NCI-H2107 (cell line): ENCODE measurements at regions not wholly inside any gene's neighbourhood (a gene's known extent, or its start where the extent isn't known, plus 50 kb on each side); places are given as distances from the start of the nearest gene placed in this dataset.

ENCODE experiments used
- DNase-seq: peaks from one replicate; lab custom pipeline; 2025; lab: John Stamatoyannopoulos, UW

- DNase-seq = no peak
Observed at GRCh38 chr12:98274430-98275130, 240.8 kb upstream of the TMPO start.

GRCh38 chr12:98275131-98275475, 240.3 kb upstream of the TMPO start:
- no peak for DNase-seq

DNA sequence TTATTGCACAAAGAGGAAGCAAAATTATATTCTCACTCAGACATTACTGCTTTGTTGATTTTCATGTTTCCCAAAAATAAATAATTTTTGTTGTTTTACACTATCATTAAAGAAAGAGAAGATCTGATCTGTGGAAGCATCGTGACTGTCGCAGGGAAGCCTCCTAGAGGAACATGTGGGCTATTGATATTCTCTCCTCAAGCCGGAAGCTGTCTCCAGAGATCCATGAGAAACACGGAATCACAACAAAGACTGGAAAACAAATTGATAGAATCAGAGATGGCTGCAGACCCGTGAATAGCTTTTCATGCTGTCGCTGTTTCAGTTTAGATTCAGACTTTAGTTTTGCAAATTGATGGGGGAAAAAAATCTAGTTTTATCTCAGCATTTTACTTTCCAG, 235.2 kb upstream of the TMPO start:
- no peak for DNase-seq

DNA sequence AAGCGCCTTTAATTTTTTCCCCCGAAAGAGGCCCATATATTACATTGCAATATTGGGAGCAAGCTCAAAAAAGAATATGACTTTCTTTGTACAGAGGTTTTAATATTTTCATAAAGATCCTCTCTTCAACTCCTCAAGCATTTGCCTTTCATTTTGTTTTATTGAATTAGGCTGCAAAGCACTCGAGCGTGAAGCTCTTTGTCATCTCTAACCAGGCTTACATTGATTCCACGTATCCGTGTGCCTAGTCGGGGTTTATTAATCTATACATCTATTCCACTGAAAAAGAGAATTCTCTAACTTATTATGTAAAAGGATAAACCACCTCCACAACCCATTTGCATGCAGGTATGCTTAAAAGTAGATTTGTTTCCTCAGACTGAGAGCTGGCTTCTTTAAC, 234.8 kb upstream of the TMPO start:
- DNase-seq = no peak

DNA sequence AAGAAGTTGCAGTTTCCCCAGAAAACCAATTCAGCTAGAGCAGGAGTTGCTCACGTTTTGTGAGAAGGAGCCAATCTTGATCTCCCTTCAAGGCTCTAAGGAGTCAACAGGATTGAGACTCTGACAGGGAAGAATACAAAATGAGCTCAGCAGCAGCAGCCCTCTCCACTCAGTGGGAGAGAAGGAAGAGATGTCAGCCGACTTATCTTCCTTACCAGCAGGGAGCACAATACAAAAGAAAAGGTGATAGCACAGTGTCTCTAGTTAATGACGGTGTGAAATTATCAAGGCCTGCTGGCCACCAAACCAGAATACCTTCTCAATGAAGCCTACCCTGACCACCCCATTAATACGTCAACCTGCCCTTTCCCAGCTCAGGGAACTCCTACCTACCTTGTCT, 223.6 kb upstream of the TMPO start:
- DNase-seq = no peak

- DNase-seq = no peak
Observed at GRCh38 chr12:98294051-98294805, 221.2 kb upstream of the TMPO start.

DNA sequence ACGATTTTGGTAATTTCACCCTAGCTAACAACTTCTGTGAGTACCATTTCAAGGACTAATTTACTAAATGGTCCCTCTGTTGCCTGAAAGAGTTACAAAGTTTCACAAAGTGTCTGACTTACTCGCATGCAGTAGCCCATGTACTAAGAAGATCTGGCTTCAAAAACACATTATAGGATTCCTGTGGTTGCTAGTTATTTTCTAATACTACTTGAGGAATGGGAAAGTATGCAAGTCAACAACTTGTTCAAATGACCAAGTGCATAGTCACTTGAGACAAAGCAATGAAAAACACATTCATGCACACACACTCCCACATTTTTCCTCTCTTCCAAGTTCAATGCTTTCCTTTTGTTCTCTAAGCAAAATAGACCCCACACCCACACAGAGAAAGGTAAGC, 219.7 kb upstream of the TMPO start:
- no peak for DNase-seq

DNA sequence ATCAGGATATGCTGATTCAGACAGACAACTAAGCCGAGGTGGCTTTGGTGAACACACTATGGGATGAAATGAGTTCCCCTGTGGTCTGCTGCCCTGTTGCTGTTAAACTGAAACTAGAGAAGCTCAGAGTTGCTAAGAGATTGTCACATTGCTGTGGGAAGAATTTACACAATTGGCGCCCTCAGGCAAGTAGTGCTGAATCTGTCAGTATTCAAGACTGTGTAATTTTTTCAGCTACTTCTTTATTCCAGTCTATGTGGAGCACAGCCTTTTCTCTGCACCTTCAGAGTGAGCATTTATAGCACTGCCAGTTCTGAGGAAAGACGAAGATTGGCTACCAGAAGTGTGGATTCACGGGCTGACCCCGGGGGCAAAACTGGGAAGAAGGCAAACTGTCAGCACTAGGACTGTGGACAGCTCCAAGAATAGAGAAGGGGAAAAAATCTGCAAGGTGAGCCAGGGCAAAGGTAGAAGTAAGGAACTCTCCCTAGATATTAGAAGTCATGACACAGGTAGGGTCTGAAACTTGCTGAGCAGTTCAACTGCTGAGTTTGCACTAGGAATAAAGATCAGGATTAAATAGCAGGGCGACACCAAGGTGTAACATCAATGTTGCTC, 218.8 kb upstream of the TMPO start:
- no peak for DNase-seq

- DNase-seq = no peak
Observed at GRCh38 chr12:98297538-98297937, 217.9 kb upstream of the TMPO start.

- DNase-seq = no peak
Observed at GRCh38 chr12:98308141-98308540, 207.2 kb upstream of the TMPO start.

- no peak for DNase-seq
Observed at GRCh38 chr12:98317939-98318899, 197.2 kb upstream of the TMPO start.

DNA sequence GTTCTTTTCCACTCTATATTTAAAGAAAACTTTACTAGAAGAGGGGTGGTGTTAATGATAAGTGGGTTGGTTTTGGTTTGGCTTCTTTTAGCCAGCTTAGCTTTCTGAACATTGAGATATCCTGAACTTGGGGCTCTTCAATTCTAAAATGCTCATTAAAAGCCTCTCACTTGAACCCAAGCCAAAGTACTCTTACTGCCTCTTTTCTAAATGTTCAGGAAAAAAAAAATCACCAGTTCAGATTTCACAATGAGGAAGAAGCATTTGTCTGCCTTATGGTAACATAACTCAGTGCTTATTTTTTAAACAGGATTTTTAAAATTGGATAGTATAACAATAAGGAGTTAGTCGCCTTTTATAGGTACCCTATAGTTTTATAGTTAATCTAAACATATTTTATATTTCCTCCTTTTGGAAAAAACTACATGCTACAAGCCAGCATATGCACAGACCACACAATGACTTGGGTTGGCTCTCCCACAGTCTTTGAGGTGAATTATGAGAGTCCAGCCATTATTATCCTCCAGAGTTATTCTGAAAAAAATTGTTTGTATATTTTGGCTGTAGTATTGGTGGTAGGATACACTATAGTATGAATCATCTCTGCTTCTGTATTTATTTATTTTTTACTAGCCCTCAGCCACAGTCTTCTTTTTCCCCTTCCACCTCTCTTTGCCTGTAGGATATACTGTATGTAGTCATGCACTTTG, 195.5 kb upstream of the TMPO start:
- DNase-seq = no peak

- DNase-seq = no peak
Observed at GRCh38 chr12:98325003-98325402, 190.4 kb upstream of the TMPO start.

GRCh38 chr12:98328467-98328866, 186.9 kb upstream of the TMPO start:
- DNase-seq = no peak

GRCh38 chr12:98329589-98329988, 185.8 kb upstream of the TMPO start:
- DNase-seq = no peak

- DNase-seq = no peak
Observed at GRCh38 chr12:98332642-98333041, 182.7 kb upstream of the TMPO start.

DNA sequence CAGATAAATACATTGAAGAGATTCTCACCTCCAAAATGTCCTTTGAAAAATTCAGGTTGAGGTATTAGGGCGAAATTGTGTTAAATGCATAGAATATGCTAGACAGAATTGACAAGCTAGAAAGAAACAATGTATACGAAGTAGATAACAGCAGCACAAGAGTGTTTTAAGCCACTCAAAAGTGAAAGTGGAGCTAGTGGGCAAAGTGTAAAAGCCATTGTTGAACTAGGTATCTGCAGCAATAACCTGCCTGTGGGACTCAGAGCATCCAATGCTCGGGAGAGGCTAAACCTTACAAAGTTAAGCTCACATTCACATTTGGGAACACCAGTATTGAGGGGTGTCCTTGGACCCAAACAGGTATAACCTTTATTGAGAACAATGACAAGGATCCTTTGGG, 180.6 kb upstream of the TMPO start:
- DNase-seq = no peak

DNA sequence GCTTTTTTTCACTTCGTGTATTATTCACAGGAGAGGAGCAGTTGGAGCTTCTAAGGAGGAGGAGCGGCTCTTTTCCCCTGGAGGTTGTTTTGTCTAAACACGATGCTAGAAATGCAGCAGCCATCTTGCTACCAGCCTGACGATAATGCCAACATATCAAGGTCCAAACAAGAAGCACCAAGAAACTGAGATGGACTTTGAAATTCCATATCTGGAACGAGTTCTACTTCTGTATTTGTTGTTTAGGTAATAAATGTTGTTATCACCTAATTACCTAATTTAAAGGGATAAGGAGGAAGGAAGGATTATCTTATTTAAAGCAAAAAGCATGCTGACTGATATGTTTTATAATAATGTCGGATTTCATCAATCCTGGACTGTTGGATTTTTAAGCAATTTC, 174.4 kb upstream of the TMPO start:
- DNase-seq = no peak

DNA sequence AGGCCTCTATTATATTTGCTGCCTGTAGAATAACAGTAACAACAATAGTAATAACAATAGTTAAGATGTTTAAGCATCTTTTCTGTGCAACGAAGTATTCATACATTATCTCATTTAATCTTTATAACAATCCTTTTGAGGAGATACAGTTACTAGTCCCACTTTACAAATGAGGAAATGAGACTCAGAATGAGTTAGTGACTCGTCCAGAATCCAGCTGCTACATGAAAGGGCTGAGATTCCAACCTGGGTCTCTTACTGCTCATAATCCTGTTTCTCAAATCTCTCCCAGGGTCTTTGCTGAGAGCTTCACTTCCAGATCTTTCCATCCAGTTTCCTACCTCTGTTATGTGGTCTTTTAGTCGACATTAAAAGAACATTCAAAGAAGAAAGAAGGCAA, 173.7 kb upstream of the TMPO start:
- DNase-seq = no peak

GRCh38 chr12:98343002-98343567, 172.3 kb upstream of the TMPO start:
- DNase-seq = no peak
